IMR-90 (cell line): ENCODE measurements at regions not wholly inside any gene's neighbourhood (a gene's known extent, or its start where the extent isn't known, plus 50 kb on each side); places are given as distances from the start of the nearest gene placed in this dataset.

Source experiments
- ATAC-seq: fragments of 200-7000 bp; cut with Tn5 transposase; 2 replicates; pipeline ENCODE4 v1.9.1; 2020; ENCODE audit warnings: low read depth, mild to moderate bottlenecking, moderate library complexity
- BruUV-seq: library from RNA; stranded (reverse); fragments of 400-500 nt; replicated peaks from 2 replicates; lab custom pipeline; 2021; lab: Mats Ljungman, UMichigan
- CTCF ChIA-PET: fragments of 300-600 bp; formaldehyde crosslinking; extraction: SDS; loops from one replicate; lab custom pipeline; 2021; ENCODE audit warnings: antibody characterized with exemption; lab: Yijun Ruan, JAX
- POLR2A ChIA-PET: fragments of 300-600 bp; sonication (Branson Sonifier 250); formaldehyde crosslinking; loops from one replicate; lab custom pipeline; 2022; ENCODE audit warnings: antibody characterized with exemption; ENCODE audit not compliant: unreplicated experiment; lab: Charles Lee
- DNase-seq: peaks from one replicate; pipeline ENCODE4 v3.0.0; 2013
- H2AFZ ChIP-seq: replicated peaks from 2 replicates; pipeline ENCODE3; 2013; ENCODE audit warnings: low read length, mild to moderate bottlenecking; ENCODE audit not compliant: poor library complexity
- H2AK5ac ChIP-seq: 2 replicates; pipeline ENCODE4 v1.6.1; 2013; ENCODE audit warnings: low read depth, low read length, inconsistent platforms
- H2AK9ac ChIP-seq: replicated peaks from 2 replicates; pipeline ENCODE3; 2013; ENCODE audit warnings: mild to moderate bottlenecking, low read depth, low read length, moderate library complexity; ENCODE audit not compliant: poor library complexity
- H2BK120ac ChIP-seq: 2 replicates; pipeline ENCODE4 v1.6.1; 2013; ENCODE audit warnings: low read depth, low read length, inconsistent platforms
- H2BK15ac ChIP-seq: 3 replicates; pipeline ENCODE4 v1.6.1; 2013; ENCODE audit warnings: low read depth, low read length, inconsistent platforms
- H2BK20ac ChIP-seq: 2 replicates; pipeline ENCODE4 v1.6.1; 2013; ENCODE audit warnings: low read depth, mild to moderate bottlenecking, inconsistent platforms, low read length, moderate library complexity
- H2BK5ac ChIP-seq: 2 replicates; pipeline ENCODE4 v1.6.1; 2013; ENCODE audit warnings: mild to moderate bottlenecking, low read depth, low read length, inconsistent platforms; ENCODE audit not compliant: poor library complexity, severe bottlenecking
- H3K14ac ChIP-seq: replicated peaks from 2 replicates; pipeline ENCODE4 v1.6.1; 2013; ENCODE audit warnings: low read depth, low read length, inconsistent platforms
- H3K18ac ChIP-seq: 2 replicates; pipeline ENCODE4 v1.6.1; 2013; ENCODE audit warnings: low read depth, low read length, control low read depth
- H3K23ac ChIP-seq: 2 replicates; pipeline ENCODE4 v1.6.1; 2013; ENCODE audit warnings: low read depth, low read length, inconsistent platforms
- H3K27ac ChIP-seq: 2 replicates; pipeline ENCODE4 v1.5.1; 2013; ENCODE audit warnings: mild to moderate bottlenecking, control low read depth, low read length; ENCODE audit not compliant: insufficient read depth
- H3K27me3 ChIP-seq: 2 replicates; pipeline ENCODE4 v1.6.1; 2013; ENCODE audit warnings: low read length; ENCODE audit not compliant: control insufficient read depth, insufficient read depth
- H3K36me3 ChIP-seq: 2 replicates; pipeline ENCODE4 v1.6.1; 2013; ENCODE audit warnings: low read length, mixed read lengths; ENCODE audit not compliant: control insufficient read depth, insufficient read depth
- H3K4ac ChIP-seq: 2 replicates; pipeline ENCODE4 v1.6.1; 2013; ENCODE audit warnings: low read depth, low read length, inconsistent platforms
- H3K4me1 ChIP-seq: 2 replicates; pipeline ENCODE4 v1.6.1; 2013; ENCODE audit warnings: low read length, mixed read lengths; ENCODE audit not compliant: control insufficient read depth, insufficient read depth
- H3K4me2 ChIP-seq: 2 replicates; pipeline ENCODE4 v1.6.1; 2013; ENCODE audit warnings: low read depth, mild to moderate bottlenecking, control low read depth, low read length, moderate library complexity
- H3K4me3 ChIP-seq: 2 replicates; pipeline ENCODE4 v1.5.1; 2013; ENCODE audit warnings: low read depth, mild to moderate bottlenecking, control low read depth, low read length, moderate library complexity; ENCODE audit not compliant: insufficient read depth
- H3K56ac ChIP-seq: 2 replicates; pipeline ENCODE4 v1.6.1; 2013; ENCODE audit warnings: low read length, inconsistent platforms; ENCODE audit not compliant: insufficient read depth; ENCODE audit errors: extremely low read depth
- H3K79me1 ChIP-seq, 2 experiments: 2 replicates each; pipeline ENCODE4 v1.6.1; 2013; ENCODE audit warnings: low read length in 2 of 2, inconsistent platforms in 1 of 2, low read depth in 1 of 2
- H3K9ac ChIP-seq: 2 replicates; pipeline ENCODE4 v1.6.1; 2013; ENCODE audit warnings: low read depth, low read length, control low read depth
- H3K9me1 ChIP-seq: 2 replicates; pipeline ENCODE4 v1.6.1; 2013; ENCODE audit warnings: low read length, inconsistent platforms; ENCODE audit not compliant: insufficient read depth
- H3K9me3 ChIP-seq: 2 replicates; pipeline ENCODE4 v1.6.1; 2013; ENCODE audit warnings: low read length; ENCODE audit not compliant: control insufficient read depth, insufficient read depth
- H4K20me1 ChIP-seq: 2 replicates; pipeline ENCODE4 v1.6.1; 2013; ENCODE audit warnings: low read length, inconsistent platforms; ENCODE audit not compliant: insufficient read depth
- H4K5ac ChIP-seq: 2 replicates; pipeline ENCODE4 v1.6.1; 2013; ENCODE audit warnings: mild to moderate bottlenecking, low read depth, low read length, control low read depth
- H4K8ac ChIP-seq, 2 experiments: 2 replicates each; pipeline ENCODE4 v1.6.1; 2013; ENCODE audit warnings: low read depth in 2 of 2, low read length in 2 of 2, control low read depth in 1 of 2, inconsistent platforms in 1 of 2
- H4K91ac ChIP-seq: 2 replicates; pipeline ENCODE4 v1.6.1; 2013; ENCODE audit warnings: low read depth, low read length, inconsistent platforms; ENCODE audit not compliant: insufficient read depth
- CEBPB ChIP-seq: IDR thresholded peaks from 2 replicates; pipeline ENCODE4 v1.6.1; 2012; ENCODE audit warnings: low read depth, low read length, improper control_type of control experiment
- CHD1 ChIP-seq: IDR thresholded peaks from 2 replicates; pipeline ENCODE4 v1.6.1; 2012; ENCODE audit warnings: low read depth, low read length, improper control_type of control experiment
- FOS ChIP-seq: fragments of 150-350 bp; IDR thresholded peaks from 2 replicates; pipeline ENCODE4 v1.6.1; 2016; ENCODE audit warnings: low read depth, low read length
- MAFK ChIP-seq: IDR thresholded peaks from 2 replicates; pipeline ENCODE4 v1.6.1; 2012; ENCODE audit warnings: low read depth, low read length, improper control_type of control experiment
- MAZ ChIP-seq: IDR thresholded peaks from 2 replicates; pipeline ENCODE4 v1.6.1; 2012; ENCODE audit warnings: low read depth, mild to moderate bottlenecking, low read length, improper control_type of control experiment, moderate library complexity, borderline replicate concordance
- MXI1 ChIP-seq: IDR thresholded peaks from 2 replicates; pipeline ENCODE4 v1.6.1; 2012; ENCODE audit warnings: low read depth, mild to moderate bottlenecking, low read length, moderate library complexity, borderline replicate concordance
- NFE2L2 ChIP-seq: fragments of 150-350 bp; IDR thresholded peaks from 2 replicates; pipeline ENCODE4 v1.6.1; 2016; ENCODE audit warnings: low read depth, mild to moderate bottlenecking, low read length
- RAD21 ChIP-seq: IDR thresholded peaks from 2 replicates; pipeline ENCODE4 v1.6.1; 2012; ENCODE audit warnings: low read length, improper control_type of control experiment
- RCOR1 ChIP-seq: IDR thresholded peaks from 2 replicates; pipeline ENCODE4 v1.6.1; 2012; ENCODE audit warnings: mild to moderate bottlenecking, low read length, improper control_type of control experiment; ENCODE audit not compliant: insufficient replicate concordance
- whole genome bisulfite sequencing, 2 experiments: methylation state at CpG; one replicate each; pipeline versions ENCODE4 v1.1.5 to v1.1.7; 2013; ENCODE audit warnings: missing lambda C conversion rate in 2 of 2; ENCODE audit not compliant: insufficient read length in 1 of 2; ENCODE audit errors: extremely low coverage in 2 of 2; 5-methylcytosine and 5-hydroxymethylcytosine counted together
- dilution Hi-C: fragments of 300-500 bp; cut with HindIII; formaldehyde crosslinking; loops from one replicate; pipeline ENCODE4 v1.14.3; 2018; ENCODE audit warnings: low sequenced_read_pairs; ENCODE audit not compliant: unreplicated experiment
- in situ Hi-C: fragments of 300-500 bp; cut with MboI; formaldehyde crosslinking; loops from 3 replicates; pipeline ENCODE4 v1.14.3; 2019; ENCODE audit warnings: low sequenced_read_pairs, inconsistent platforms, mixed read lengths
- intact Hi-C: fragments of 100-400 bp; cut with micrococcal nuclease; formaldehyde crosslinking; loops from 2 replicates; pipeline ENCODE4 v1.10.0; 2022
- TF ChIP-seq, protein P1 (sequence below): fragments of 150-350 bp; IDR thresholded peaks from 2 replicates; pipeline ENCODE4 v1.6.1; 2017; ENCODE audit warnings: mild to moderate bottlenecking, antibody characterized with exemption, low read length, low read depth

DNA sequence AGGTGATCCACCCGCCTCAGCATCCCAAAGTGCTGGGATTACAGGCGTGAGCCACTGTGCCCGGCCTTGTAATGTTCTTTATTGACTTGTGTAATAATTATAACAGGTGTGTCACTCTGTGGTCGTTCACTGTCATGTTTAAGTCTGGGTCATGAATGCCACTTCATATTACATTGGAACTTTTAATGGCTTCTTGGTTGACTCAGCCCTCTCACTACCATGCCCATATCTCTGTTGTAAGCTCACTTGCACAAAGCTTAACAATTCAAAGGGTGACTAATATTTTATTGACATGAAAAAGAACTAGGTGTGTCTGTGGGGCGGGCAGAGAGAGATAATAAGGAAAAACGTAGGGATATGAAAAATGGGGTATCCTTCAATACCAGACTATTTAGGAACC is 639.7 kb upstream of the ACTRT1 start:
- in situ Hi-C loops = no loop called here
- CTCF ChIA-PET = no interaction called here
- no peak overlapping the region for H3K27ac ChIP-seq
- H4K8ac ChIP-seq = no peak overlapping the region
- H3K36me3 ChIP-seq = no peaks in the 10 kb centered on the region
- H3K9me3 ChIP-seq = no peaks in the 10 kb centered on the region
- WGBS, 2 experiments = no CpG with 5 or more reads among the region's 6 CpGs
- H3K23ac ChIP-seq = no peak overlapping the region
- H3K18ac ChIP-seq = no peak overlapping the region
- no peak overlapping the region for H2AK5ac ChIP-seq
- H4K5ac ChIP-seq = no peak overlapping the region
- no peak overlapping the region for H2AK9ac ChIP-seq
- no TSS peak for BruUV-seq
- H2AFZ ChIP-seq = no peak overlapping the region
- no peak overlapping the region for H2BK120ac ChIP-seq
- H2BK20ac ChIP-seq = no peak overlapping the region
- no peaks in the 10 kb centered on the region for H3K4me1 ChIP-seq
- H4K20me1 ChIP-seq = no peaks in the 10 kb centered on the region
- TF ChIP-seq MAZ (no peak), RCOR1 (no peak), RAD21 (no peak), MXI1 (no peak), CHD1 (no peak), CEBPB (no peak), MAFK (no peak), FOS (no peak), NFE2L2 (no peak)
- TF ChIP-seq, protein P1, sequence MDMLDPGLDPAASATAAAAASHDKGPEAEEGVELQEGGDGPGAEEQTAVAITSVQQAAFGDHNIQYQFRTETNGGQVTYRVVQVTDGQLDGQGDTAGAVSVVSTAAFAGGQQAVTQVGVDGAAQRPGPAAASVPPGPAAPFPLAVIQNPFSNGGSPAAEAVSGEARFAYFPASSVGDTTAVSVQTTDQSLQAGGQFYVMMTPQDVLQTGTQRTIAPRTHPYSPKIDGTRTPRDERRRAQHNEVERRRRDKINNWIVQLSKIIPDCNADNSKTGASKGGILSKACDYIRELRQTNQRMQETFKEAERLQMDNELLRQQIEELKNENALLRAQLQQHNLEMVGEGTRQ = no peak
- H3K14ac ChIP-seq = no peak overlapping the region
- POLR2A ChIA-PET = no interaction called here
- ATAC-seq (no peak), DNase-seq (no peak)
- H3K79me1 ChIP-seq = no peaks in the 10 kb centered on the region
- H3K9ac ChIP-seq = no peak overlapping the region
- intact Hi-C loops = no loop called here
- no peaks in the 10 kb centered on the region for H3K27me3 ChIP-seq
- no peak overlapping the region for H3K4me2 ChIP-seq
- H3K9me1 ChIP-seq = no peaks in the 10 kb centered on the region
- no peak overlapping the region for H4K91ac ChIP-seq
- no peak overlapping the region for H3K56ac ChIP-seq
- H3K4ac ChIP-seq = no peak overlapping the region
- no peak overlapping the region for H2BK15ac ChIP-seq
- no peak overlapping the region for H2BK5ac ChIP-seq
- dilution Hi-C loops = no loop called here
- no peak overlapping the region for H3K4me3 ChIP-seq
